Erythroblast (primary cell): ENCODE measurements at regions not wholly inside any gene's neighbourhood (a gene's known extent, or its start where the extent isn't known, plus 50 kb on each side); places are given as distances from the start of the nearest gene placed in this dataset.

ENCODE experiments used
- GATA1 ChIP-seq: IDR thresholded peaks from 2 replicates; pipeline ENCODE4 v1.6.1; 2011; ENCODE audit warnings: low read depth, mild to moderate bottlenecking, control low read depth, low read length, moderate library complexity
- POLR2A ChIP-seq: IDR thresholded peaks from 2 replicates; pipeline ENCODE4 v1.6.1; 2011; ENCODE audit warnings: mild to moderate bottlenecking, low read length

DNA sequence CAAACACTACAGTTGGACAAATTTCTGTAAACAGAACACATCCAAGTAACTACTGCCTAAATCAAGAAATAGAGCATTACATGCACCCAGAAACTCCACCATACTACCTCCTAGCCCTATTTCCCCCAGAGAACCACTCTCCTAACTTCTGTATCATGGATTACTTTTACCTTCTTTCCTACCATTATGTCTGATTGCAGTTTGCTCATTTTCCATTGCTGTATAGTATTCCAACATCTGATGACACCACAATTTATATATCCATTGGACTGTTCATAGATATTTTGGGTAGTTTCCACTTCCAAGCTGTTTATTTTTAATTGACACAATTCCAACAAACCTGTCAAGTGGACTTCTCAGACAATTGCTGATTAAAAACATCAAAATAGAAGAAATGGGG is 271.1 kb downstream of the CDC5L start:
- no peak for TF ChIP-seq POLR2A
- TF ChIP-seq GATA1: no peak
